HG02759 (cell line): ENCODE measurements at regions not wholly inside any gene's neighbourhood (a gene's known extent, or its start where the extent isn't known, plus 50 kb on each side); places are given as distances from the start of the nearest gene placed in this dataset.

ENCODE experiments used
- ATAC-seq: cut with Tn5 transposase; IDR thresholded peaks from one replicate; pipeline ENCODE4 v1.9.1; 2021; ENCODE audit warnings: mild to moderate bottlenecking, moderate library complexity; ENCODE audit not compliant: unreplicated experiment

- no peak for ATAC-seq
These were observed 313.9 kb downstream of the MID1IP1 start for GRCh38 chrX:39115166-39115565.

GRCh38 chrX:39117101-39117500 lies 315.8 kb downstream of the MID1IP1 start:
- ATAC-seq = no peak

- ATAC-seq = no peak
These were observed 320.6 kb downstream of the MID1IP1 start for GRCh38 chrX:39121903-39122302.

GRCh38 chrX:39125834-39126233 lies 324.6 kb downstream of the MID1IP1 start:
- no peak for ATAC-seq

GRCh38 chrX:39133971-39134370 lies 332.7 kb downstream of the MID1IP1 start:
- ATAC-seq = peak; percentile 77

GRCh38 chrX:39137363-39137954 lies 336.2 kb downstream of the MID1IP1 start:
- no peak for ATAC-seq

GRCh38 chrX:39140581-39140980 lies 339.3 kb downstream of the MID1IP1 start:
- ATAC-seq = no peak

GRCh38 chrX:39144323-39144722 lies 343.1 kb downstream of the MID1IP1 start:
- peak; percentile 68 for ATAC-seq

- ATAC-seq = peak; percentile 69
These were observed 343.7 kb downstream of the MID1IP1 start for GRCh38 chrX:39144956-39145355.

GRCh38 chrX:39145859-39146258 lies 344.6 kb downstream of the MID1IP1 start:
- ATAC-seq = no peak

- ATAC-seq = no peak
These were observed 348.5 kb downstream of the MID1IP1 start for GRCh38 chrX:39149761-39150160.

GRCh38 chrX:39150220-39150619 lies 349.0 kb downstream of the MID1IP1 start:
- no peak for ATAC-seq

GRCh38 chrX:39150621-39151020 lies 349.4 kb downstream of the MID1IP1 start:
- no peak for ATAC-seq

GRCh38 chrX:39152106-39152649 lies 350.9 kb downstream of the MID1IP1 start:
- ATAC-seq = no peak

- no peak for ATAC-seq
These were observed 354.8 kb downstream of the MID1IP1 start for GRCh38 chrX:39156051-39156450.

- no peak for ATAC-seq
These were observed 355.7 kb downstream of the MID1IP1 start for GRCh38 chrX:39157006-39157405.

GRCh38 chrX:39157796-39158195 lies 356.5 kb downstream of the MID1IP1 start:
- ATAC-seq = no peak

GRCh38 chrX:39158801-39159657 lies 357.8 kb downstream of the MID1IP1 start:
- ATAC-seq = no peak

- no peak for ATAC-seq
These were observed 358.8 kb downstream of the MID1IP1 start for GRCh38 chrX:39159921-39160507.

GRCh38 chrX:39161611-39162255 lies 360.5 kb downstream of the MID1IP1 start:
- no peak for ATAC-seq

- no peak for ATAC-seq
These were observed 361.1 kb downstream of the MID1IP1 start for GRCh38 chrX:39162322-39162735.
